ENCODE measurements at regions not wholly inside any gene's neighbourhood (a gene's known extent, or its start where the extent isn't known, plus 50 kb on each side); places are given as distances from the start of the nearest gene placed in this dataset.
"Not testable (repeated sequence)": the region's sequence is repeated elsewhere in the genome, so short reads cannot be mapped to it uniquely, and the experiment has no call there.

GRCh38 chrX:144075432-144075831 lies 191.6 kb downstream of the UBE2NL start:
- TF ChIP-seq POLR2A (IDR thresholded peaks at IDR 0.05): no peak
- TF ChIP-seq, protein P1, sequence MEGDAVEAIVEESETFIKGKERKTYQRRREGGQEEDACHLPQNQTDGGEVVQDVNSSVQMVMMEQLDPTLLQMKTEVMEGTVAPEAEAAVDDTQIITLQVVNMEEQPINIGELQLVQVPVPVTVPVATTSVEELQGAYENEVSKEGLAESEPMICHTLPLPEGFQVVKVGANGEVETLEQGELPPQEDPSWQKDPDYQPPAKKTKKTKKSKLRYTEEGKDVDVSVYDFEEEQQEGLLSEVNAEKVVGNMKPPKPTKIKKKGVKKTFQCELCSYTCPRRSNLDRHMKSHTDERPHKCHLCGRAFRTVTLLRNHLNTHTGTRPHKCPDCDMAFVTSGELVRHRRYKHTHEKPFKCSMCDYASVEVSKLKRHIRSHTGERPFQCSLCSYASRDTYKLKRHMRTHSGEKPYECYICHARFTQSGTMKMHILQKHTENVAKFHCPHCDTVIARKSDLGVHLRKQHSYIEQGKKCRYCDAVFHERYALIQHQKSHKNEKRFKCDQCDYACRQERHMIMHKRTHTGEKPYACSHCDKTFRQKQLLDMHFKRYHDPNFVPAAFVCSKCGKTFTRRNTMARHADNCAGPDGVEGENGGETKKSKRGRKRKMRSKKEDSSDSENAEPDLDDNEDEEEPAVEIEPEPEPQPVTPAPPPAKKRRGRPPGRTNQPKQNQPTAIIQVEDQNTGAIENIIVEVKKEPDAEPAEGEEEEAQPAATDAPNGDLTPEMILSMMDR (IDR thresholded peaks at IDR 0.05): no peak
- Histone ChIP-seq H3K27ac (no peak overlapping the region), H3K36me3 (no peaks in the 10 kb centered on the region), H3K4me1 (no peaks in the 10 kb centered on the region), H3K27me3 (no peaks in the 10 kb centered on the region), H3K9me3 (no peaks in the 10 kb centered on the region), H3K4me3 (replicated peaks in 1 of 3) (no peak overlapping the region)
- DNase-seq: no peak
- 76 to 100% methylated on average over 1 of the region's 1 CpG for WGBS, 2 donors
- intact Hi-C loops (cut with DNase I): no loop called here

DNA sequence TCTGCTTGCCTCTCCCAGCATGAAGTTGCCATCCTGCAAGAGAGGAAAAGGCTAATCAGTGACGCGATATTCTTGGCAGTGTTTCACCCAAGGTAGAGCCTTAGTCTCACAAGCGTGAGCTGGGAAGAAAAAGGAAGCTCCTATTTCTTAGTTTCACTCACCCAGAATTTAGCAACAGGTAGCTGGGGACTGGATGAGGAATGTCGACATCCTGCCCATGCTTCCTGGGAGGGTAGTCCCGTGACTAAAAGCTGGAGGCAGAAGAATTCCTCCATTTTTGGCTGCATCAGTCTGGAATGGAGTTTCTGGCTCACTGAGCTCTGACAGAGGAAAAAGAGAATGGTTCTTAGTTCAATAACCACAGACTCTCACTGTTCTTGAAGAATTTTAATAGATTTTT lies 198.4 kb downstream of the UBE2NL start:
- H3K4me3 ChIP-seq (replicated peaks in 1 of 3); H3K27me3 ChIP-seq; intact Hi-C loops (cut with DNase I); H3K36me3 ChIP-seq; H3K27ac ChIP-seq; DNase-seq; H3K9me3 ChIP-seq; H3K4me1 ChIP-seq: not testable (repeated sequence)
- 50 to 79% methylated on average over 3 of the region's 5 CpGs for WGBS, 2 donors

GRCh38 chrX:144089674-144090073 lies 205.8 kb downstream of the UBE2NL start:
- H3K27ac ChIP-seq; H3K36me3 ChIP-seq; DNase-seq; H3K27me3 ChIP-seq; H3K4me3 ChIP-seq (replicated peaks in 1 of 3); H3K4me1 ChIP-seq; H3K9me3 ChIP-seq; intact Hi-C loops (cut with DNase I): not testable (repeated sequence)
- no CpG with 5 or more reads among the region's 1 CpG for WGBS, 2 donors

GRCh38 chrX:144092116-144092515 lies 208.2 kb downstream of the UBE2NL start:
- intact Hi-C loops (cut with DNase I); H3K4me1 ChIP-seq; H3K4me3 ChIP-seq (replicated peaks in 1 of 3); H3K27me3 ChIP-seq; H3K36me3 ChIP-seq; H3K9me3 ChIP-seq; DNase-seq; H3K27ac ChIP-seq: not testable (repeated sequence)
- no CpG with 5 or more reads among the region's 3 CpGs for WGBS, 2 donors

DNA sequence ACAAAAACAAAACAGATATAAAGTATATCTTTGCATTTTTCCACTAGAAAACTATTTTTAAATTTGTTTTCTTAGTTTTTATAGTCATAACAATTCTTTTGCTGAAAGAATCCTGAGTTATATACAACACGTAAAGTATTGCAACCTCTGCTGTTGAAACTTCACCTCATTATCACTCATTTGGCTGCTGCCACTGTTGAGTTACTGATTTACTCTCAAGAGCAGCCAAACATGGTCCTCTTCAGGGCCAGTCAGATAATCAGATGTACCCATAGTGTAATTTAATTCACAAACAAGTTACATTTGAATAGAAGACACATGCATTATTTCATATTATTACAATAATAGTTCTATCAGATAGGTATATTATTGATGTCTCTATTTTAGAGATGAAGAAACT lies 235.6 kb downstream of the UBE2NL start:
- 83% methylated on average over 1 of the region's 1 CpG; no CpG with 5 or more reads in 1 of the 2 donors for WGBS, 2 donors
- H3K9me3 ChIP-seq; DNase-seq; H3K27me3 ChIP-seq; H3K4me1 ChIP-seq; H3K27ac ChIP-seq; H3K4me3 ChIP-seq (replicated peaks in 1 of 3); H3K36me3 ChIP-seq; intact Hi-C loops (cut with DNase I): not testable (repeated sequence)

GRCh38 chrX:144121566-144121965 lies 237.7 kb downstream of the UBE2NL start:
- H3K36me3 ChIP-seq; intact Hi-C loops (cut with DNase I); H3K27ac ChIP-seq; DNase-seq; H3K9me3 ChIP-seq; H3K4me3 ChIP-seq (replicated peaks in 1 of 3); H3K27me3 ChIP-seq; H3K4me1 ChIP-seq: not testable (repeated sequence)

GRCh38 chrX:144127570-144128169 lies 243.8 kb downstream of the UBE2NL start:
- intact Hi-C loops (cut with DNase I); DNase-seq; H3K4me1 ChIP-seq; H3K27me3 ChIP-seq; H3K4me3 ChIP-seq (replicated peaks in 1 of 3); H3K36me3 ChIP-seq; H3K27ac ChIP-seq; H3K9me3 ChIP-seq: not testable (repeated sequence)
- 64 to 79% methylated on average over 6 of the region's 6 CpGs for WGBS, 2 donors

GRCh38 chrX:144129511-144129910 lies 245.6 kb downstream of the UBE2NL start:
- H3K27ac ChIP-seq; H3K4me3 ChIP-seq (replicated peaks in 1 of 3); DNase-seq; H3K4me1 ChIP-seq; H3K27me3 ChIP-seq; H3K36me3 ChIP-seq; H3K9me3 ChIP-seq; intact Hi-C loops (cut with DNase I): not testable (repeated sequence)
- no CpG with 5 or more reads among the region's 2 CpGs for WGBS, 2 donors

GRCh38 chrX:144130507-144130906 lies 246.6 kb downstream of the UBE2NL start:
- H3K27ac ChIP-seq; H3K36me3 ChIP-seq; intact Hi-C loops (cut with DNase I); DNase-seq; H3K27me3 ChIP-seq; H3K9me3 ChIP-seq; H3K4me3 ChIP-seq (replicated peaks in 1 of 3); H3K4me1 ChIP-seq: not testable (repeated sequence)
- no CpG with 5 or more reads among the region's 3 CpGs for WGBS, 2 donors

DNA sequence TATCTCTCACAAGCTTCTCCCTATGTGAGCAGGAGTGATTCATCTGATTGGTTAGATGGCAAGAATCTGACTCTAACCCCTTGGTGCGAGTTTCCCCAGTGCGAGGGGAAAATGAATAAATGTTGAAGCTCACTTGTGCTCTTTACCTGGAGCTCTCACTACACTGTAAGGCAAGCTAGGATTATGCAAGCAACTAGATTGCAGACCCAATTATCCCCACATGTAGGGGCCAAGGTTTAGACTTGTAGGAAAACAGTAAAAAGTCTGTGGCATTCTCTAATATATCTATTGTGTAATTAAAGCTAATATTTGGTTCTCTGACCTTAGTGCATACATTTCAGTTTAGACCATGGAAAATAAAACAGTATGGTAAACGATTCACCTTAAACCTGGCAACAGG lies 247.2 kb downstream of the UBE2NL start:
- H3K9me3 ChIP-seq; H3K27ac ChIP-seq; DNase-seq; H3K27me3 ChIP-seq; H3K36me3 ChIP-seq; intact Hi-C loops (cut with DNase I); H3K4me1 ChIP-seq; H3K4me3 ChIP-seq (replicated peaks in 1 of 3): not testable (repeated sequence)
- WGBS, 2 donors: 87 to 94% methylated on average over 1 to 3 of the region's 3 CpGs

DNA sequence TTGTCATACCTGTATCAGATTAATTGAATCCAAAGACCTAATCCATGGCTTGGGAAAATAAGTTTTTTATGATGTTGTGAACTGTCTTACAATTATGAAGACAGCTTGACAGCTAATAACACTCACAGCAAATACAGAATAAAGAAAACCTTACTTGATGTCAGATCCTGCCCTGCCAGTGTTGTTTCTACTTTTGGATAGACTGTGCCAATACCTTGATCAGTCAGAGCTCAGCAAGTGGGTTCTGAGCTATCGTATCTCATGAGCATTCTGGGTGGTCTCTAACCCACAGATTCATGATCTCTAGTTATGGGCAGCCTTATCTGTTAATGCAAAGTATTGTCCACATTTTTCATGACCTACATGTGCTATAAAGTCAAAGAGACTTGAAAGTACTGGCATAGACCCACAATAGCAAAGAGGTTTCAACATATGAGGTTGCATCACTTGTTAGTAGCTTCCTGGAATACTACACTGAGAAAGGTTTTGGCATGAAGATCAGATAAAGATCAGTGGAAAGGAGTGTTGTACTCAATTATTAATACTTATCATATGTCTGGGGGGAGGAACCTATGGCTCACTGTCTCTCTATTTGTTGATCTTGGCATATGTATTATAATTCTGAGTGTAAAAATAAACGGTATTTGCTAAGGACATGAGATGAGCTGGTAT lies 250.7 kb downstream of the UBE2NL start:
- H3K36me3 ChIP-seq; H3K4me1 ChIP-seq; H3K9me3 ChIP-seq; H3K27ac ChIP-seq; H3K4me3 ChIP-seq (replicated peaks in 1 of 3); intact Hi-C loops (cut with DNase I); H3K27me3 ChIP-seq; DNase-seq: not testable (repeated sequence)
- no CpG with 5 or more reads among the region's 2 CpGs for WGBS, 2 donors

GRCh38 chrX:144154474-144154873 lies 270.6 kb downstream of the UBE2NL start:
- H3K4me3 ChIP-seq (replicated peaks in 1 of 3); H3K27me3 ChIP-seq; H3K9me3 ChIP-seq; H3K27ac ChIP-seq; H3K4me1 ChIP-seq; H3K36me3 ChIP-seq; DNase-seq; intact Hi-C loops (cut with DNase I): not testable (repeated sequence)
- WGBS, 2 donors: 84 to 91% methylated on average over 4 to 5 of the region's 5 CpGs

Measured in thyroid gland (tissue), 4 donors.